Activated CD4-positive, alpha-beta T cell treated with anti-CD3 and anti-CD28 coated beads for 48 hours (primary cell): ENCODE measurements at regions not wholly inside any gene's neighbourhood (a gene's known extent, or its start where the extent isn't known, plus 50 kb on each side); places are given as distances from the start of the nearest gene placed in this dataset.
A peak's percentile ranks its signal among the peaks of the same experiment; 100 is the strongest.
"Not testable (repeated sequence)": the region's sequence is repeated elsewhere in the genome, so short reads cannot be mapped to it uniquely, and the experiment has no call there.

ENCODE experiments used
- DNase-seq: peaks from one replicate; pipeline ENCODE4 v3.0.0-alpha.2; 2020

GRCh38 chr22:23437107-23437395, 143.0 kb downstream of the IGLL1 start:
- DNase-seq, result not testable (repeated sequence)

- DNase-seq, result not testable (repeated sequence)
Observed at GRCh38 chr22:23436354-23437106, 143.6 kb downstream of the IGLL1 start.

DNA sequence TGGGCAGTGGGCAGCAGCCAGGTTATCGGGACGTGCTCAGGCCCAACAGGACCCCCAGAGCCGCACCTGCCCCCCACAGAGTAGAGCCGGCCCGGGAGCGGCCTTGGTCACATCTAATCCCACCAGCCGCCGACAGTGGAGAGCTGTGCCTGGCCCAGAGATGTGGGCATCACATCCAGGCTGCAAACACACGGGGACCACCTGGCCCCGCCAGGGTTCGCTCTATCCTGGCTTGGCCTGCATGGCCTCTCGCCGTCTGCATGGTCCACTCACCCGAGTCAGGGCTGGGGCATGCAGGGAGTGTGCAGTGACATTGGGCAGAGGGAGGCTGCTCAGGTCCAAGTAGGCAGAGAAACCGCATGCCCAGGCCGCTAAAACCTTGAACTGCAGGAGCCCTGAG, 144.9 kb downstream of the IGLL1 start:
- DNase-seq, result not testable (repeated sequence)

GRCh38 chr22:23434198-23434830, 145.8 kb downstream of the IGLL1 start:
- not testable (repeated sequence) for DNase-seq

- peak; percentile 62 for DNase-seq
Observed at GRCh38 chr22:23433127-23434005, 146.7 kb downstream of the IGLL1 start.

DNA sequence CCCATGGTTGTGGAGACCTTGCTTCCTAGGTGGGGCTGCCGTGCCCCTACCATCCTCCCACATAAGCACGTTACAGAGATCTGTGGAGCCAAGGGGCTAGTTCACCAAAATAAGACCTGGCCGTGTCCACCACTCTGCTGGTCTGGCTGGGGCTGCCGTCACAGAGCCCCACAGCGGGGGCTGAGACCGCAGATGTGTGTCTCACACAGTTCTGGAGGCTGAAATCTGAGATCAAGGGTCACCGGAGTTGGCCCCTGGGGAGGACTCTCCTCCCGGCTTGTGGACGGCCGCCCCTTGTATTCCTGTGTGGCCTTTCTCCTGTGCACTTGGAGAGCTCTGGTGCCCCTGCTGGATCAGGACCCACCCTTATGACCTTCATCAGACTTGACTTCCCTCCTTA, 147.4 kb downstream of the IGLL1 start:
- not testable (repeated sequence) for DNase-seq

GRCh38 chr22:23431337-23432072, 148.6 kb downstream of the IGLL1 start:
- DNase-seq, result no peak

DNA sequence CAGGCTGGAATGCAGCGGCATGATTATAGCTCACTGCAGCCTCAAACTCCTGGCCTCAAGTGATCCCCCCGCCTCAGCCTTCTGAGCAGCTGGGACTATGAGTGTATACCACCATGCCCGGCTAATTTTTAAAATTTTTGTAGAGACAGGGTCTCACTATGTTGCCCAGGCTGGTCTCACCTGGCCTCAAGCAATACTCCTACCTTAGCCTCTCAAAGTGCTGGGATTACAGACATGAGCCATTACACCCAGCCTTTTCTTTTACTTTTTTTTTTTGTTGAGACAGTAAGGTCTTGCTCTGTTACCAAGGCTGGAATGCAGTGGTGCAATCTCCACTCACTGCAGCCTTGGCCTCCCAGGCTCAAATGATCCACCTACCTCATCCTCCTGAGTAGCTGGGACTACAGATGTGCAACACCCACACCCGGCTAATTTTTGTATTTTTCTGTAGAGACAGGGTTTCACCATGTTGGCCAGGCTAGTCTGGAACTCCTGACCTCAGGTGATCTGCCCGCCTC, 155.5 kb downstream of the IGLL1 start:
- not testable (repeated sequence) for DNase-seq

- no peak for DNase-seq
Observed at GRCh38 chr22:23424031-23424430, 156.1 kb downstream of the IGLL1 start.

DNA sequence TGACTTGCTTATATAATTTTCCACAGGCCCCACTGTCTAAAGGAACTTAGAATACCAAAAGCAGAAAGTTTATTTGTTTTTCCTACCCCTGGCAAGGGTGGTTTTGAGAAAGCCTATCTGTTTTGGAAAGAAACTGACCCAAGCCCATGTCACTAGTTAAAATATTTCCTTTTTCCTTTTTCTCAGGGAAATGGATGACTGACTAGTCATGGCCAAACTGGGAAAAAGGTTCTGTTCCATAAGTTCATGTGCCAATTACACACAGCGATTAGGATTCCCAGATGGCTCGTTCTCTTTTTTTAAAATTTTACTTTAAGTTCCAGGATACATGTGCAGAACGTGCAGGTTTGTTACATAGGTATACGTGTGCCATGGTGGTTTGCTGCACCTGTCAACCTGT, 157.8 kb downstream of the IGLL1 start:
- DNase-seq, result not testable (repeated sequence)

DNA sequence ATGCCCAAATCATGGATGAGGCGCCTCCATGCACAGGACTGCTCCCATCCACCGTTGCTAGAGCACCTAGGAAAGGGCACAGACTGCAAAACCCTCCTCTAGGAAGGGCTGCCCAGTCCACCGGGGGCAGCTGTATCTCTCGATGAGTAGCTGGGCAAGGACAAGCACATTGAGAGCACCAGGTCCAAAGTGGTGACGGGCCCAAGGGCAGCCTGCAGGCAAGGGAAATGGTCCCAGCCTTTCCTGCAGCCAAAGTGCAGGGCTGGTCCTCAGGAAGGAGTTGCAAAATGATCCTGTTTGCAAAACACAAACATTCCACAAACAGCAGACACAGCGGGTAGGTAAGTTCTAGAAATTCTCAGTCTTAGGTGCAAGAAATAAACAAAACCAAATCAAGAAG, 158.8 kb downstream of the IGLL1 start:
- not testable (repeated sequence) for DNase-seq

DNA sequence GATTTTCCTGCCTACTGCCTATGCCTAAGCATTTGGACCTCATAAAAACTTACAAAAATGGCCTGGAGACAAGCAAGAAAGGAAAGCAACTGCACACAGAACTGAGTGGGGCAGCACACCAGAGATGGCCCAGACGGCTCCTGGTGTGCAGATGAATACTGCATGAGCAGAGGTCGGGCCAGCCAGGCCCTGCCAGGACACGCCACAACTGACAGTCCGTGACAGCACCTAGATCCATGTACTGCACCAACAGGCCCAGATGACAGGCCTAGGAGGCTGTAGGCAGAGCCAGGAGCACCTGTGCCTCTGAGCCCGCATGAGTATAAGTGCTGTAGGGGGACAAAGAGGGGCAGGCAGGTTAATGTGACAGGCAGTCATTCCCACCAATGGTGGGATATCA, 160.2 kb downstream of the IGLL1 start:
- no peak for DNase-seq

DNA sequence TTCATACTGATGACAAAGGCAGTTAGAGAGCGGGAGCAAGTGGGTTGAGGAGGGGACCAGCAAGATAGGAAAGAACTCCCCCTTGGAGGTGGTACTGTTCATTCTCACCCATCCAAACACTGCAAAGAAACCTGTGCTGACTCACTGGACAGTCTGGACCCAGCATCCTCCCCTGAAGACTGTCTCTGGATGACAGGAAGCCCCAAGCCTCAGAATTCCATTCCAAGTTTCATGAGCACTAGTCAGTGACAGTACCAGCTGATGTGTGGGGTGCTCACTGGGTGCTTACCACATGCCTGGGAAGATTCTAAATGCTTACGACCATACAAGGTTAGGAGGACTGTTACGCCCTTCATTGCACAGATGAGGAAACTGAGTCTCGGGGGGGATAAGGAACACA, 160.9 kb downstream of the IGLL1 start:
- DNase-seq, result no peak

DNA sequence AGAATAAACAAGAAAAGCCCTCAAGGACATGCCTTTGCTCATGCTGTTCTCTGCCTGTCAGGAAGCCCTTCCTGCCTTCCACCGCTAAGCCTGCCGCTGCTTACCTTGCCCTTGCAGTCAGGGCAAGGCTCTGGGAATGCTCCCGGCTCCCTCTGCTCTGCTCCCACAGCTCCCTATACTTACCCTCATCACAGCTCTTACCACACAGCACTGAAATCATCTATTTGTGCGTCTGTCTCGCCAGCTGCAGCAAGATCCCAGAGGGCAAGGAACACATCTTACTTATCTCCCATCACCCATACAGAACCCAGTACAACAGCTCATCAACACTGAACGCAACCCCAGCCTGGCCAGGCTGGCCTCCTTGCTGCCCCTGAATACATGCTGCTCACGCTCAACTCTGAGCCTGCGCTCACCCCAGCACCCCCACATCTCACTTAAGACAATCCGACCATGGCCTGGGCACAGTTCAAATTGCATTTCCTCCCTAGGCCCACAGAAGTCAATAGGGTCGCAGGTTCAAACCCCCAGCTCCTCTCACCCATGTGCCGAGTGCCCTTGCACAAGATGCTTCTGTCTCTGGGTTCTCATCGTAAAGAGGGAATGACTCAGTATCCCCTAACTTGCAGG, 161.8 kb downstream of the IGLL1 start:
- DNase-seq, result no peak

GRCh38 chr22:23417327-23417726, 162.8 kb downstream of the IGLL1 start:
- not testable (repeated sequence) for DNase-seq

- DNase-seq, result not testable (repeated sequence)
Observed at GRCh38 chr22:23416169-23416690, 163.9 kb downstream of the IGLL1 start.

- no peak for DNase-seq
Observed at GRCh38 chr22:23415490-23415851, 164.6 kb downstream of the IGLL1 start.

DNA sequence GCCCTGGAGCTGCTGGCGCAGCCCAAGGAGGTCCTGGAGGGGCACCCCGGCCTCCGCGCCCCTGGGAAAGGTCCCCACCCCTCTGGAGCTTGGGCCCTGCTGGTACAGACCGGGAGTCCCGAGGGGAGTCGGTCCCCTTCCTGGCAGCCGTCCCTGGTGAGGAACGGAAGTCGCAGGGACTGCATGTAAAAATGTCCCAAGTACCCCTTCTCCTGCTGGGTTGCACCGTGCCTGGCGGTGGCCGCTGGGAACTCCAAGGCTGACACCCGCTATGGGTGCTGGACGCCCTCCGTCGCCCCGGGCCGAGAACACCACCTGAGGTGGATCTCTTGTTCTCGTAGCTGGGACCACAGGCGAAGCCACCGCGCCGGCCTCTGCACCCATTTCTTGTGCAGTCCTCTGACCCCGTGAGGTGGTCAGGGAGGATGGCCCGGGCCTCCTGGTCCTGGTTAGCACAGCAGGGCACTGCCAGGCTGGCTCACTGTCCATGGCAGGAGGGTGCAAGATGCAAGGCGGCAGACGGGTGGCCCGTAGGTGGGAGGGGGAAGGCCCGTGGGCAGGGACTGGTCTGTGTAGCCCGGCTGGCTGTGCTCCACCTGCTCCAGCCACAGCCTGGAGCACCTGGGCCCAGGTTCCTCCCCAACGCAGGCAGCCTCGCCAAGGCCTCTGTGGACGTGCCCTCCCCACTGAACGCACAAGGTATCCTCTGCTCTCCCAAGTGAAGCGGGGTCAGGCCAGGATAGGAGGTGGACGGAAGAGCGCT, 165.2 kb downstream of the IGLL1 start:
- DNase-seq, result no peak

- DNase-seq, result no peak
Observed at GRCh38 chr22:23411739-23412138, 168.4 kb downstream of the IGLL1 start.

- no peak for DNase-seq
Observed at GRCh38 chr22:23410411-23410810, 169.7 kb downstream of the IGLL1 start.

GRCh38 chr22:23409976-23410375, 170.1 kb downstream of the IGLL1 start:
- no peak for DNase-seq
